ENCODE measurements at regions not wholly inside any gene's neighbourhood (a gene's known extent, or its start where the extent isn't known, plus 50 kb on each side); places are given as distances from the start of the nearest gene placed in this dataset.

- no peak overlapping the region for H2AFZ ChIP-seq
- no peak overlapping the region for H3K4me2 ChIP-seq (ENCODE audit: low read length)
- H3K9me3 ChIP-seq (ENCODE audit: control insufficient read depth, low read length) = no peaks in the 10 kb centered on the region
- no peak overlapping the region for H3K4me3 ChIP-seq (ENCODE audit: low read depth, low read length)
- no peaks in the 10 kb centered on the region for H3K36me3 ChIP-seq (ENCODE audit: control insufficient read depth, insufficient read depth, low read length)
- no peaks in the 10 kb centered on the region for H3K4me1 ChIP-seq
- H3K27ac ChIP-seq = no peak overlapping the region
- no peak overlapping the region for H3K9ac ChIP-seq
- H3K27me3 ChIP-seq (ENCODE audit: control insufficient read depth, insufficient read depth, low read length) = no peaks in the 10 kb centered on the region
- H3K79me2 ChIP-seq = no peaks in the 10 kb centered on the region
- TF ChIP-seq, protein P1, sequence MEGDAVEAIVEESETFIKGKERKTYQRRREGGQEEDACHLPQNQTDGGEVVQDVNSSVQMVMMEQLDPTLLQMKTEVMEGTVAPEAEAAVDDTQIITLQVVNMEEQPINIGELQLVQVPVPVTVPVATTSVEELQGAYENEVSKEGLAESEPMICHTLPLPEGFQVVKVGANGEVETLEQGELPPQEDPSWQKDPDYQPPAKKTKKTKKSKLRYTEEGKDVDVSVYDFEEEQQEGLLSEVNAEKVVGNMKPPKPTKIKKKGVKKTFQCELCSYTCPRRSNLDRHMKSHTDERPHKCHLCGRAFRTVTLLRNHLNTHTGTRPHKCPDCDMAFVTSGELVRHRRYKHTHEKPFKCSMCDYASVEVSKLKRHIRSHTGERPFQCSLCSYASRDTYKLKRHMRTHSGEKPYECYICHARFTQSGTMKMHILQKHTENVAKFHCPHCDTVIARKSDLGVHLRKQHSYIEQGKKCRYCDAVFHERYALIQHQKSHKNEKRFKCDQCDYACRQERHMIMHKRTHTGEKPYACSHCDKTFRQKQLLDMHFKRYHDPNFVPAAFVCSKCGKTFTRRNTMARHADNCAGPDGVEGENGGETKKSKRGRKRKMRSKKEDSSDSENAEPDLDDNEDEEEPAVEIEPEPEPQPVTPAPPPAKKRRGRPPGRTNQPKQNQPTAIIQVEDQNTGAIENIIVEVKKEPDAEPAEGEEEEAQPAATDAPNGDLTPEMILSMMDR (IDR thresholded peaks at IDR 0.05) = no peak
Measured at GRCh38 chr6:19663479-19663878, 173.7 kb upstream of the ID4 start.

DNA sequence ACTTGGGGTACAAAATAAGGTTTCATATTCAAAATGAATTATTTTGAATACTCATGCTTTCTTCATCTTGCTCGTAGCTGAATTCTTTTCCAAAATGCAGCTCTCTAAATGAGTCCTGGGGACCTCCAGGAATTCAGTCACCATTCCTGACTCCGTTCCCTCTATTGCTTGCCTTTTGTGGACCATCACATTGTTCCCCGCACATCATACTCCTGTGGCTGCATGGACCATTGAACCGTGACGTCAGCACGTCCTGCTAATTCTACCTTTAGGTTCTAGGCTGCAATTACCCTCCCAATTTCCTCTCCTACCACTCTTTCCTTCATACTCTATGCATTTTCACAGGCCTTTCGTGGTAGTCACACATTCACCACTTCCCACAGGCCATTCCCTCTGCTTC lies 173.1 kb upstream of the ID4 start:
- TF ChIP-seq, protein P1 (IDR thresholded peaks at IDR 0.05) = no peak
- H3K4me1 ChIP-seq = no peaks in the 10 kb centered on the region

DNA sequence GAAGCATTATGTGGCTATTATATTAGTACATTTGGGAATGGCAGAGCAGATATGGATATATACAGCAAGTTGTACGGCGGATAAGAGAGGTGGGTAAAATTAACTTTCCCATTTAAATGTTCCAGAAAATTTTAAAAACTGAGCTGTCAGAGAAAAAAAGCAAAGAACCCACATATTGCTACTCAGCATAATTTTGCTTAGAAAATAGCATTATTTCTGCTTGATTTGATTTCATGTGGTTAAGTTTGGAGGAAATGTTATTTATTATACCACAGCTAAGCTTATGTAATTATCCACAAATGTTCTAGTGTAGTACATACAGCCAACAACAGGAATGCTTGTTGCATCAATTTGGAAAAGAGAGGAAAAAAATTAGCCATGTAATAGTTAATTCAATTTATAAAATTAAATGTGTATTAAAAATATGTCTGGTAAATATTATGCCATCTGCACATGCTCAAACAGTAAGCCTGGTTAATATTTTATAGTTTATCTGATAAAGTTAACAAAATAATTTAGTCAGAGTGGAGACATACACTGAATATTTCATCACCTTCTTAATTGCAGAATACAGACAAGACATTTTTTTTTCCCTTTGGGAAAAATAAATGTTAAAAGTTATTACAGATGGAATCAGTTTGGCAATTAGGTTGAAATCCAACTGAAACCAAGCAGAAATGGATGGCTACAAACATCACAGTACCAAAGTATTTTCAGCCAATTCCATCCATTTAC lies 172.1 kb upstream of the ID4 start:
- no peaks in the 10 kb centered on the region for H3K79me2 ChIP-seq
- H3K9me3 ChIP-seq (ENCODE audit: control insufficient read depth, low read length) = no peaks in the 10 kb centered on the region
- no peaks in the 10 kb centered on the region for H3K4me1 ChIP-seq
- no peak overlapping the region for H3K9ac ChIP-seq
- H3K27me3 ChIP-seq (ENCODE audit: control insufficient read depth, insufficient read depth, low read length) = no peaks in the 10 kb centered on the region
- no peak overlapping the region for H2AFZ ChIP-seq
- H3K4me2 ChIP-seq (ENCODE audit: low read length) = no peak overlapping the region
- H3K27ac ChIP-seq = no peak overlapping the region
- TF ChIP-seq, protein P1 (IDR thresholded peaks at IDR 0.05) = no peak
- no peaks in the 10 kb centered on the region for H3K36me3 ChIP-seq (ENCODE audit: control insufficient read depth, insufficient read depth, low read length)
- no peak overlapping the region for H3K4me3 ChIP-seq (ENCODE audit: low read depth, low read length)

More for the DNA sequence above, 173.1 kb upstream of the ID4 start:
- no peak overlapping the region for H3K27ac ChIP-seq
- H3K27me3 ChIP-seq (ENCODE audit: control insufficient read depth, insufficient read depth, low read length) = no peaks in the 10 kb centered on the region
- H3K79me2 ChIP-seq = no peaks in the 10 kb centered on the region
- H3K4me3 ChIP-seq (ENCODE audit: low read depth, low read length) = no peak overlapping the region
- no peak overlapping the region for H3K9ac ChIP-seq
- H3K4me2 ChIP-seq (ENCODE audit: low read length) = no peak overlapping the region
- no peaks in the 10 kb centered on the region for H3K36me3 ChIP-seq (ENCODE audit: control insufficient read depth, insufficient read depth, low read length)
- H3K9me3 ChIP-seq (ENCODE audit: control insufficient read depth, low read length) = no peaks in the 10 kb centered on the region
- H2AFZ ChIP-seq = no peak overlapping the region

GRCh38 chr6:19665613-19665909 lies 171.6 kb upstream of the ID4 start:
- Histone ChIP-seq H3K4me2 (ENCODE audit: low read length) (no peak overlapping the region), H3K9ac (no peak overlapping the region), H3K27ac (no peak overlapping the region), H3K4me1 (no peaks in the 10 kb centered on the region), H3K79me2 (no peaks in the 10 kb centered on the region), H3K9me3 (ENCODE audit: control insufficient read depth, low read length) (no peaks in the 10 kb centered on the region), H3K27me3 (ENCODE audit: control insufficient read depth, insufficient read depth, low read length) (no peaks in the 10 kb centered on the region), H3K4me3 (ENCODE audit: low read depth, low read length) (no peak overlapping the region), H2AFZ (no peak overlapping the region), H3K36me3 (ENCODE audit: control insufficient read depth, insufficient read depth, low read length) (no peaks in the 10 kb centered on the region)
- TF ChIP-seq, protein P1 (IDR thresholded peaks at IDR 0.05) = no peak

GRCh38 chr6:19668710-19669109 lies 168.5 kb upstream of the ID4 start:
- no peaks in the 10 kb centered on the region for H3K36me3 ChIP-seq (ENCODE audit: control insufficient read depth, insufficient read depth, low read length)
- H3K4me3 ChIP-seq (ENCODE audit: low read depth, low read length) = no peak overlapping the region
- no peaks in the 10 kb centered on the region for H3K79me2 ChIP-seq
- H3K27ac ChIP-seq = no peak overlapping the region
- TF ChIP-seq, protein P1 (IDR thresholded peaks at IDR 0.05) = no peak
- H3K9ac ChIP-seq = no peak overlapping the region
- no peak overlapping the region for H3K4me2 ChIP-seq (ENCODE audit: low read length)
- no peaks in the 10 kb centered on the region for H3K9me3 ChIP-seq (ENCODE audit: control insufficient read depth, low read length)
- no peak overlapping the region for H2AFZ ChIP-seq
- H3K27me3 ChIP-seq (ENCODE audit: control insufficient read depth, insufficient read depth, low read length) = no peaks in the 10 kb centered on the region
- H3K4me1 ChIP-seq = no peaks in the 10 kb centered on the region

All from parathyroid adenoma (tissue), 2 donors.